ENCODE measurements at regions not wholly inside any gene's neighbourhood (a gene's known extent, or its start where the extent isn't known, plus 50 kb on each side); places are given as distances from the start of the nearest gene placed in this dataset.

DNA sequence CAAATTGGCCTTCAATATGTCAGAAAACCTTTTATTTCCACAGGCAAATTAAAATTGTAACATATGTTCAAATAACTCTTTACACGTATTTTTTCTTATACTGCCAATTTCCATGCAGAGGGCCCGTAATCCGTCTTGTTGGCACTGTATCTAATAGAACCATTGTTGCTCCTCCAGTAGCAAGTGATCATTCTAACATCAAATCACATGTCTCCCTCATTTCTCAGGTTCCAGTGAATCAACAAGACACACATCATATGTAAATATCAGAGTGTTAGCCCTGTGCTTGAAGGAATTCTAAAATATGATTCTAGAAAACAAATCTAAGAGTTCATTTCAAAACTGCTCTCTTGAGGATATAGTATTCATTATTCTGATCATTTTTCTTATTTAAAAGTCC, 834.3 kb downstream of the LRRTM4 start:
- TF ChIP-seq, protein P1, sequence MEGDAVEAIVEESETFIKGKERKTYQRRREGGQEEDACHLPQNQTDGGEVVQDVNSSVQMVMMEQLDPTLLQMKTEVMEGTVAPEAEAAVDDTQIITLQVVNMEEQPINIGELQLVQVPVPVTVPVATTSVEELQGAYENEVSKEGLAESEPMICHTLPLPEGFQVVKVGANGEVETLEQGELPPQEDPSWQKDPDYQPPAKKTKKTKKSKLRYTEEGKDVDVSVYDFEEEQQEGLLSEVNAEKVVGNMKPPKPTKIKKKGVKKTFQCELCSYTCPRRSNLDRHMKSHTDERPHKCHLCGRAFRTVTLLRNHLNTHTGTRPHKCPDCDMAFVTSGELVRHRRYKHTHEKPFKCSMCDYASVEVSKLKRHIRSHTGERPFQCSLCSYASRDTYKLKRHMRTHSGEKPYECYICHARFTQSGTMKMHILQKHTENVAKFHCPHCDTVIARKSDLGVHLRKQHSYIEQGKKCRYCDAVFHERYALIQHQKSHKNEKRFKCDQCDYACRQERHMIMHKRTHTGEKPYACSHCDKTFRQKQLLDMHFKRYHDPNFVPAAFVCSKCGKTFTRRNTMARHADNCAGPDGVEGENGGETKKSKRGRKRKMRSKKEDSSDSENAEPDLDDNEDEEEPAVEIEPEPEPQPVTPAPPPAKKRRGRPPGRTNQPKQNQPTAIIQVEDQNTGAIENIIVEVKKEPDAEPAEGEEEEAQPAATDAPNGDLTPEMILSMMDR (IDR thresholded peaks at IDR 0.05; ENCODE audit: low read depth, low read length, poor library complexity, severe bottlenecking) = no peak
- no peak for TF ChIP-seq EZH2phosphoT487 (IDR thresholded peaks at IDR 0.05; ENCODE audit: borderline replicate concordance, low read length)
